Activated CD8-positive, alpha-beta memory T cell treated with anti-CD3 and anti-CD28 coated beads for 24 hours (primary cell): ENCODE measurements at regions not wholly inside any gene's neighbourhood (a gene's known extent, or its start where the extent isn't known, plus 50 kb on each side); places are given as distances from the start of the nearest gene placed in this dataset.
"Not testable (repeated sequence)": the region's sequence is repeated elsewhere in the genome, so short reads cannot be mapped to it uniquely, and the experiment has no call there.

Experiments used
- DNase-seq: peaks from one replicate; pipeline ENCODE4 v3.0.0-alpha.2; 2020

DNA sequence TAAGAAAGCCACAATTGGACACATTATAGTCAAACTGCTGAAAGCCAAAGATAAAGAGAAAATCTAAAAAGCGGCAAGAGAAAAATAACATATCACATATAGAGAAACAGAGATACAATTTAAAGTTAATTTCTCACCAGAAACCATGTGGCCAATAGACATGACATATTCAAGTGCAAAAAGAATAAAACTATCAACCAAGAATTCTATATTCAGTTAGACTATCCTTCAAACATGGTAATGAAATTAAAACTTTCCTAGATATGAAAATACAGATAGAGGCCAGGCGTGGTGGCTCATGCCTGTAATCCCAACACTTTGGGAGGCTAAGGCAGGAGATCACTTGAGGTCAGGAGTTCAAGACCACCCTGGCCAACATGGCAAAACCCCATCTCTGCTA lies 129.1 kb upstream of the RNF32 start:
- no peak for DNase-seq

DNA sequence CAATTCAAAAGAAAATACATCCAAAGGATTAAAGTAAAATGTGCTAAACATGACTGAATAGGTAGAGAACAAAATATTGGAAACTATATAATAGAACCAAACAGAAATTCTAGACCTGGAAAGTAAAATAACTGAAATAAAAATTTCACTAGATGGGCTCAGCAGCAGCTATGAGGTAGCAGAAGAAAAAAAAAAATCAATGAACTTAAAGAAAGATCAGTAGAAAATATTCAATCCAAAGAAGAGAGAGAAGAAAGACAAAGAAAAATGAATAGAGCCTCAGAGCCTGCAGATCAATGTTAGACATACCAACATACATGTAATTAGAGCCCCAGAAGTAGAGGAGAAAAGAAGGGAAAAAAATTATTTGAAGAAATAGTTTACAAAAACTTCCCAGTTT lies 129.6 kb upstream of the RNF32 start:
- no peak for DNase-seq

DNA sequence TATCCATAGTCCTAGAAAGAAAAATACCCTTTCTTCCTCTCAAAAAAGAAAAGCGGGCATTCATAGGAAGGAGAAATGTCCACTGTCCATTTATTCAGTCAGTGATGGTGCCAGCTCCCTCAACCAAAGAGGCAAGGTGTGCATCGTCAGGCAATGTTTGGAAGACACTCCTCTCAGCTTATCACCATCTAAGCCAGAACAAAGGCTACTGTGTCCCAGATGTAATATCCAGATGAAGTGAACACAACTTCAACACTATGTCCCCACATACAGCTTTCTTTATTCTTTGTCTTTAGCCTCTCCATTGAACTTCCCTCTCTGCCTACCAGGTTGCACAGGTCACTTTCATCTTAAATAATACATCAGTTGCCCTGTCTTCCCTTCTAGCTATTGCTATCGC lies 131.4 kb upstream of the RNF32 start:
- DNase-seq: no peak

DNA sequence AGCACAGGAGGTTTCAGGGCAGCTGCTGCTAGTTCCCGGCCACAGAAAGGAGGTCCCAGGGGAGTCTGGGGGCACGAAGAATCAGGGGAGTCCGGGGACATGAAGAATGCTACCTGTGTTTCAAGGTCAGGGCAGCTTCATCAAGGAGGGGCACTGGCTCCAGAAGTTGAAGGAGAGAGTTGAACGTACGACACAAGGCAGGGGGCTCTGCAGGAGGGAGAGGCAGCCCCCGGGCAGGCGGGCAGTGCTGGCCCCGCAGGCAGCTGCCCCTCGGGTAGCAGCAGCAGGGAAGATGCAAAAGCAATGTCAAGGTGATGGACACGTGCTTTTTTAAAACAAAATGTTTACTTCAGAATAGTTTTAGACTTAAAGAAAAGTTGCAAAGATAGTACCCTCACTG lies 134.7 kb upstream of the RNF32 start:
- DNase-seq: no peak

DNA sequence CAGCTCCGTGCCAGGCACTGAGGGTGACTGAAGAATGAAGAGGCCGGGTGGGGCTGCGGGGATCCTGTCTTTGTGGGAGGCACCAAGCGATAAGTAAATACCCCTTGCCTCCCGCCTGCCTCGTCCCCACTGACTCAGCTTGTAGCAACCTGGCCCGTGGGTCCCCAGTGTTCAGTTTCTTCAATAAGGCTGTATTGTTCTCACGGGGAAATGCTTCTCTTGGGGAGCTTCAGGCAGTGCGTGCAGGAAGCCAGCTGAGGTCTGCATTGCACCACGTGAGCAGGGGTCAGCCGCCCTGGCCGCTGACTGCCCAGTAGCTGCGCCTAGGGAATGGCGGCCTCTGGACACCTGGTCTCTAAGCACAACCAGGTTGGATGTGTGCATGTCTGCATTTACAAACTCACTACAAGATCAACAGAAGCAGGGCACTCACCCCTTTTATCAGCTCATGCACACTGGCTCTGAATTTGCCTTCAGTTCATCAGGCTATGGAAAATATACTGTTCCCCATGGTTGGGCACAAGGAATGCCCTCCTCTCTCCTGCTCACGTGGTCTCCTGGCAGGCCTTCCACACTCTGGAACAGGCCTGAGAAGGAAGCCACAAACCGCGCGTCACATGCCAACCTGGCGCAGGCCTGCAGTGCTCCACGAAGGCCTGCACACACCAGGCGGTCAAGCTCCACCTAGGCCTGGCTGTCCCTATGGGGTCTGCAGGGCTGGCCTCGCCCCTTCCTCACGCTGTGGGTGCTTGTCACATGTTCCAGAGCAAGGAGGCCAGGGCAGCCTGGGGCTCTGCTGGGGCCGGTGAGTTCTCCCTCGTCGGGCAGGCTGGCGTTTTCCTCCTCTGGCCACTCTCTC lies 135.7 kb upstream of the RNF32 start:
- DNase-seq: no peak

DNA sequence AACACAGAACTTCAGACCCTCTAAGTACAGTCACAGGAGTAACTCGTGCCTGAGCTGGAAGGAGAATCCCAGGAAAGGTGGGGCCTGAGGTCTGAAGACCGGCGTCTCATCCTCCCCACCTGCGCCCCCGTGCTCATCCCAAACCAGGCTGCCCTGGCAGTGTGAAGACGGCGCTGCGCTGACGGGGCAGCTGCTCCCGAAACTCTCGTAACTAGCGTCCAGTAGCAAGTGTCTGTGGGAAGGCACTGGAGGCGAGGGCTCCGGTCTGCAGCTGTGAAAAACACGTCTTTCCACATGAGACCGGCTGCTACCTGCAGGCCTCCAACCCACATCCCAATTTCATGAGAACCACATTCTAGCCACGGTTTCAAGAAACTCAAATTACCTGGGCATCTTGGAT lies 136.6 kb upstream of the RNF32 start:
- no peak for DNase-seq

DNA sequence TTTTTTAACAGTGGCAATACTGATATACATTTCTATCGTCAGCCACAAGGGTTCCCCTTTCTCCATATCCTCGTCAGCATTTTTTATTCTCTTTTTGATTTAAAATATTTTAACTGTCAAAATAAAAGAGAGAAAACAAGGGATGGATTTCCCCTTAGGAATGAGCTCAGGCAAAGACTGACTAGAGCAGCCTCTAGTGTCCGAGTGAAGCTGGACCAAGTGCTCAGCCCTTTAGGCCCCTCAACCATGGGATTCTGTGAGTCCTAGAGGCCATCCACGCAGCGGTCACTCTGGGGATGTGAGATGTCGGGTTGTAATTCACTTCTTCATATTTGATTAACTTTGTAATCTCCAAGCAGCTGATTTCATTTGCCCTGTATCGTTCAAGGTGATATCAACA lies 137.4 kb upstream of the RNF32 start:
- DNase-seq: no peak

DNA sequence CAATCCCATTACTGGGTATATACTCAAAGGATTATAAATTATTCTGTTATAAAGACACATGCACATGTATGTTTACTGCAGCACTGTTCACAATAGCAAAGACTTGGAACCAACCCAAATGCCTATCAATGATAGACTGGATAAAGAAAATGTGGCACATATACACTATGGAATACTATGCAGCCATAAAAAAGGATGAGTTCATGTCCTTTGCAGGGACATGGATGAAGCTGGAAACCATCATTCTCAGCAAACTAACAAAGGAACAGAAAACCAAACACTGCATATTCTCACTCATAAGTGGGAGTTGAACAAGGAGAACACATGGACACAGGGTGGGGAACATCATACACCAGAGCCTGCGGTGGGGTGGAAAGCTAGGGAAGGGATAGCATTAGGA lies 138.8 kb upstream of the RNF32 start:
- not testable (repeated sequence) for DNase-seq

DNA sequence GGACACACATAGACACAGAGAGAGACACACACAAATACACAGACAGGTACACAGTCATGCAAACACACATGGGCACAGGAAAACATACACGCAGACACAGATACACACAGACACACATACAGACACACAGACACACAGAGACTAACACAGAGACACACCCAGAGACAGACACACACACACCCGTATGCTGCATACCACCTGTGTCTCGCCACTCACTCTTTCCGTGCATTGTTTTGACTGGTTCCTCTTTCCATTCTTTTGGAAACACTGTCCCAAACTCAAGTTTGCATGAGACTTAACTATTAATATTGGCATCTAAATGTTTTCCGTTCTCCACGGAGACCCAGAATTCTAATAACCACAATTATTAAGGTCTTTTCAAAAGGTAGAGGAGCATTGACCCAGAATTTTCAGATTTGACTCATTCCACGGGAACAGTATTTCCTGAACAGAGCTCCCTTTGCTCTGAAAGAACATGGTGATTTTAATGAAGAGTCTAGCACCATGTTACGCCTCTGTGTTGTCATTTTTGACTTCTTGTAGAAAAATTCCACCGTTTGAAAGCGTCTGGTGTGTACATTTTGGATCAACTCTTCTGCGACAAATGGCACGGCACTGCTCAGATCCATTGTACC lies 141.2 kb upstream of the RNF32 start:
- no peak for DNase-seq

DNA sequence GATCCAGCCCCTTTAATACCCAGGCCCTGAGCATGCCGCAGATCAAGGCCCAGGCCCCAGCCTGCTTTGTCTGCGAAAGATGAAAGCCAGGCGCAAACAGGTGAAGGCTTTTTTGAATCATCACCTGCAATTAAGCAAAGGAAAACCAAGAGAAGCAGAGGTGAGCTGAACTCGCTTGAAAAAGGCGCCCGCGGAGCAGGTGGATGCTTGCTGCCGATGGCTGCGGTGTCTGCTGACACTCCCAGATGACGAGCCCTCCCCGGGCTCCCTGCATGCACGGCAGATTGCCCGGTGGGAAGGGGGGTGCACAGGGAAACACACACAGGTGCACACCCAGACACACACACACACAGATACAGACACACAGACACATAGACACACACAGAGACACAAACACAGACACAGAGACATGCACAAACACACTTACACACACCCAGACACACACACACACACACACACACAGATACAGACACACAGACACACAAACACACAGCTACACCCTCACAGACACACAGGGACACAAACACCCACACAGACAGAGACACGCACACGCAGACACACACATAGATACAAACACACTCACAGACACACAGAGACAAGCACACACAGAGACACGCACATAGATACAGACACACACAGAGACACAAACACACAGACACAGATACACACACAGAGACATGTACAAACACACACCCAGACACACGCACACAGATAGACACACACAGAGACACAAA lies 142.6 kb upstream of the RNF32 start:
- no peak for DNase-seq

DNA sequence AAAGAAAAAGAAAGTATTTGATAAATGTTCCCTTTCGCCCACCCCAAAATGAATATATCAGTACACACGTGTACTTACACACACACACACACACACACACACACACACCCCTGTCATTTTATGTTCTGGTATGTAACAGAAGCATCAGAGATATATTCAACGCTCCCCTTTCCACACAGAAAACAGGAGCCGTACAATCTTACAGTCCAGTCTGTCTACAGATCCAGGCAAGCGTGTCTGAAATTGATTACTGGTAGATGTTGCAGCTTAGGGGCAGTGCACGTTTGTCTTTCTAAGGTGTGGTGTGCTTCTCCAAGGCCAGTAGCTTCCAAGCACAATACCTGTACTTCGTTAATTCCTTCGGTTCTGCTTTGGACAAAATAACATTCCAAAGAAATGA lies 143.7 kb upstream of the RNF32 start:
- DNase-seq: no peak

DNA sequence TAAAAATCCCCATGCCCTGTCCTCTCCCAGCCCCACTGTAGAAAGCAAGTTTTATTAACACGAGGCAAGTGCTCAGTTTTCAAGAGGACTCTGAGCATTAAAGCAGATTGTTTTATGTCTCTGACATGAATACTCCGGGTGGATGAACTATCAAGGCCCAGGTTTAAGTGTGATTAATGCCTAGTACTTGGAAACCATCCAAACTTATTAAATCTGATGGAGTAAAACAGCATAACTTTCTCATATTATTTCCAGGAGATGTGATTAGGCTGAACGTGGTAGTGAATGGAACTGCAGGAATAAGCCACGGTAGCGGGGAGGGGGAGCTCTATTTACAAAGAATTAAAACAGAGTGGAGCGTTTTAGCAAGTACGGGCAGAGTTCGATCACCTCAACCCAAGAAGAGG lies 144.2 kb upstream of the RNF32 start:
- no peak for DNase-seq

DNA sequence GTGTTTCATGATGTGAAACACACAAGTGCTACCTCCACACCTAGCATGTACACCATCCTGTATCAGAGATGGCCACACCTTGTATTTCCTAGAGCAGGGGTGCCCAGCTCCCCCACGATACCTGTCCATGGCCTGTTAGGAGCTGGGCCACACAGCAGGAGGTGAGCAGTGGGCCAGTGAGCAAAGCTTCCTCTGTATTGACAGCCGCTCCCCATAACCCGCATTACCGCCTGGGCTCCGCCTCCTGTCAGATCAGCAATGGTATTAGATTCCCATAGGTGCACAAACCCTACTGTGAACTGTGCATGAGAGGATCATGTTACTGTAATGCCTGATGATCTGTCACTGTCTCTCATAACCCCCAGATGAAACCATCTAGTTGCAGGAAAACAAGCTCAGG lies 145.6 kb upstream of the RNF32 start:
- no peak for DNase-seq

DNA sequence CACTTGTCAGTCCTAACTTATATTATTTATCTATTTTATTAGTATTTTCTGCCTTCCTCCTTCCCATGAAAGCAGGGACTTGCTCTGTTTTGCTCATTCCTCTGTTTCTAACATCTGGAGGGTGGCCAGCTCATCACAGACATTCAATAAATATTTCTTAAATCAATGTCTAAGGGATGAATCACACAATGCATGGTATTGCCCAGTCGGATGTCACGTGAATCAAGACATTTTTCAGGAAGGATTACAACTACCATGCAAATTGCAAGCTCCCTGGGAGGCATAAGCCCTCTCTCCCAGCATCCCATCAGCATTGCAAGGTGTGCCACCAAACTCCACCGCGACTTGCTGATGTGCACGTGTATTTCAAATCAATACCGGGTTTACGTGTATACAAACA lies 146.6 kb upstream of the RNF32 start:
- no peak for DNase-seq

DNA sequence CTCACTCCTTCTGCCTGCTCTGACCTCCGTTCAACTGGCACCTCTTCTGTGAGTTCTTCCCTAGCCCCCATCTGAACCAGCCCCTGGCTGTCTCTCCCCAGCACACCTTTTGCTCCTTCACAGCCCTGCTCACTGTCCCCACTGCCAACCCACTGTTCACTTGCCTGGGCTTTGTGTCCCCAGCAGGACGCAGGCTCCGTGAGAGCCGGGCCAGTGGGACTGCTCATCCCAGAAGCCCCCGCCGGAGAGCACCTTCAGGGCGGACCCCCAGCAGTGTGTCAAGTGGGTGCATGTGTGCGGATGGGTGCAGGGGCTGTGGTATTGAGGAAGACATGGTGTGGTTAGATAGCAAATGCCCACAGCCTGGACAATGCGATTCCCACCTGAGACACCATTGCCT lies 148.4 kb upstream of the RNF32 start:
- no peak for DNase-seq

DNA sequence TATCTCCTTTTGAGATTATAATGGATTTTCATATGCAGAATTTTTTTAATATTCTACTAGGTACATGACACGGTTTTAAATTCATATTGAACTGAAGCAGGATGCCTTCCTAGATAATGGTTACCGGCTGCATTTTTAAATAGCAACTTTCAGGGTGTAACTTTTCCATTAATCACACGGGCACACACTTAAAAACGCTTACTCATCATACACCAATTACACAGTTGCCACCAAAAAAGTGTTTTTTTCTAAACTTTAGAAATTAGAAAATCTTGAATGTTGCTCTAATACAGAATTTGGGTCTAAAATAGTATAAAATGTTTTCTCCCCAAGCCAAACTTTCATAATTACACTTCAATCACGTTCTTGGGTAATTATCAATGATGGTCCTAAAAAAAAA lies 149.1 kb upstream of the RNF32 start:
- DNase-seq: no peak

DNA sequence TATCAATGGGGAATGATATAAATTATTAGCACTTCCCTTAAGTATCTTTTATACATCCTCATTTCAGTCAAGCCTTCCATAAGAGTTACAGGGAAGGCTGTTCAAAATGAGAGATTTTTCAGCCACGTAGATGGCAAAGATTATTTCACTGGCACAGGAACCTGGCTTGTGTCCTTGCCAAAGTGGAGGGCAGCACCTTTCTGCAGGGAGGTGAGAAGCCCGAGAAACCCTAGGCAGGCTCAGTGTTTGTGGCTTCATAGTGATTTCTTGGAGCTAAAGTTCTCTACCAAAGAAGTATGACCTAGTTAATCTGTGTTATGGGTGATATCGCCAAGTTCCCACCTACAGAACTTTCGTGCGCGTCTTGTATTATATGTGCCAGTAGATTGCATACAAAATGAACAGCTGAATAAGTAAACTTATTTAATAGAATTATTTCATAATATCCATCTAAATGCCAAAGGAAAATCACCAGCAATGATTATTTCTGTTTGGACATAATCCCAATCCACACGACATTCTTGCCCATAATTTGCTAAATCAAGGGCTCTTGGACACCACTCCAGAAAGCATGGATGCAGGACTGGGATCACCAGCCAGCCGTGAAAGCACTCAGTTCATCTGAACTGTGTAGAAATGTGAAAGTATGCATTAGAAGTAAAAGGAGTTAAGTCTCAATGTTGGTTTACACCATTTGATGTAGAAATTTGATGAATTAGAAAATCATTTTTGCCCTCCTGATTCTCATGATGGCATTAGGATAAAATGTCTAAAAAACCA lies 150.4 kb upstream of the RNF32 start:
- DNase-seq: no peak

DNA sequence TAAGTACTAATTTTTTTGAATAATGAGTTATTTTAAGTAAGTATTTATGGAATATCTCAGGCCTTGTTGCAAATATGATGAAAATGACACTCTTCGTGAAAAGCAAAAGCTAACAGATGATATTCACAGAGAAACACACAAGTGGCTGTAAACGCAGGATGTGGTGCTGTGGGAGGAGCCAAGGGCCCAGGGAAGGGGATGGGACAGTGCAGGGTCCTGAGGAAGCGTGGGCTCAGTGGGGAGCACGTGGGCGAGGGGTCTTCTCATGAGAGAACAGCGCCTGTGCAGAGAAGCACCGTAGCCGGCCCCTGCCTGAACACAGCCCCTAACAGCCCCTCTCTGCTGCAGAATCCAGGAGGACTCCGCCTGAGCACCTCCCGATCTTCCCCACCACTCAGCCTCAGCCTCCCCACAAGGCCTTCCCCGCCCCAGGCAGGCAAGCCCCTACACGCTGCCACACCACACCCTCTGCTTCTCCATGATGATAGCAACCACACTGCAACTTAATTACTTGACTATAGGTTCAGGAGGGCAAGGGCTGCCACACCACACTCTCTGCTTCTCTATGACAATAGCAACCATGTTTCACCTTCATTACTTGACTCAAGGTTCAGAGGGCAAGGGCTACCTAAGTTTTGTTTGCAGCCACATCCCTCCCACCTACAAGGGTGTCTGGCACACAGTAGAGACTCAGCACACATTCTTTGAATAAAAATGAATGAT lies 152.6 kb upstream of the RNF32 start:
- DNase-seq: no peak

DNA sequence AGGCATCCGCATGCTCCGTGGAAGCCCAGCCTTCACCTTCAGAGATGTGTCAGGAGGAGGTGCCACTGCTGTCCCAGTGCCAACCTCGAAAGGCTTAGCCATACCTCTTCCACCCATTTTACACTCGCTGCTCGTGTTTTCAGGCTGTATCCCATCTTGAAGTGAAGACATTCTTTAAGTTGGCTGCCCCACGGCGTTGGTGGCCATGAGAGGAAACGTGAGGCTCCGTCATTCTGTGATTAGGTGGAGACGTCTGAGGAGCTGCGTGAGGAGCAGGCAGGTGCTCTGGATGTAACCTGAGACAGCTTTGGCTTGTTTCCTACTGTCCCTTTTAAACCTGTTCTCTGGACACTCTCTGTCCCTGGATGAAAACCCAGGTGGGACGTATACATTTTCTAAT lies 159.9 kb upstream of the RNF32 start:
- no peak for DNase-seq

DNA sequence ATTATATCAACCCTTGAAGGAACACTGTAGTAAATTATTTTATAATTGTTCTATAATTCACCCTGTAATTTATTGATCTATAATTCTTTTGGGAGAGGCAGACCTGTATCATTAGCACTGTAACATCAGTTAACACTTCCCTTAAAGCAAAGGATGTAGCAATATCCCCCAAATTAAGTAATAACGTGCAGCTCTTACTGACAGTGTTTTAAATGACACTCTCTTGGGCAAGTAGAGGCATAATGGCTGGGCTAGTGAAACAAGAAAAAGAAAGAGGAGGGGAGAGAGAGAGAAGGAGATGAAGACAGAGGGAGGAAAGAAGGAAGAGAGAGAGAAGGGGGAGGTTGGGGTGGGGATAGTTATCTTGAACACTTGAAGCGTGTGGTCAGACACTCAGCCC lies 161.0 kb upstream of the RNF32 start:
- DNase-seq: no peak

DNA sequence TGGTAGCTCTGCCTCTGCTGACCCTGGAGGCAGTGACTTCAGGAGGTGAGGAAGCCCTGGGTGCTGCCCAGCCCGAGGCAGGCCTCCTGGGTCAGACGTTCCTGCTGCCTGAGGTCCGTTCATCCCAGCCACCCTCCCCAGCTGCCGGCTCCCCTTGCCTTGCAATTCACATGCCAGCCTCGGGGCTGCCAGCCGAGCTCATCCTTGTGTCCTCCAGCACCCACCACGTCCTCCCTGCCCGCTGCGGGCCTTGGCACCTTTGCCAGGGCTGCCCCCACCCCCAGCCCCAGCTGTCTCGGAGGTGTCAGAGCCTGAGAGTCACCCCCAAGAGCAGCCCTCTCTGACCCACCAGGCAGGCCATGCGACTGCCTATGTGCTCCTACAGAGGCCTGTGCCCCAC lies 162.1 kb upstream of the RNF32 start:
- DNase-seq: no peak

DNA sequence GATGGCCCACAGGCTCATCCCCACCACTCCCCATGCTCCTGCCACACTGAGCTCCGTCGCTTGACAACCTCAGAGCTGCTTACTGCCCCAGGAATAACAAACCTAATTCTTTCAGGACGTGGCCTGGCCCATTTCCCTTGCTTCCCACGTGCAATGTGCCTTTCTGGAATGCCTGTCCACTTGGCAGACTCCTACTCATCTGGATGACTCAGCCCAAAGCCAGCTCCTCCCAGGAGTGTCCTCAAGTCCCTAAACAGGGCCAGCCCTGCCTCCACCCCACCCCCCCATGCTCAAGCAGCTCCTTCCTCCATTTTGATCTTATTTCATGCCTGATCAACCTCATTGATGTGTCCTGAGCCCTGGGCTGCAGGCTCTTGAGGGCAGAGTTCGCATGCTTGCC lies 164.9 kb upstream of the RNF32 start:
- DNase-seq: no peak

DNA sequence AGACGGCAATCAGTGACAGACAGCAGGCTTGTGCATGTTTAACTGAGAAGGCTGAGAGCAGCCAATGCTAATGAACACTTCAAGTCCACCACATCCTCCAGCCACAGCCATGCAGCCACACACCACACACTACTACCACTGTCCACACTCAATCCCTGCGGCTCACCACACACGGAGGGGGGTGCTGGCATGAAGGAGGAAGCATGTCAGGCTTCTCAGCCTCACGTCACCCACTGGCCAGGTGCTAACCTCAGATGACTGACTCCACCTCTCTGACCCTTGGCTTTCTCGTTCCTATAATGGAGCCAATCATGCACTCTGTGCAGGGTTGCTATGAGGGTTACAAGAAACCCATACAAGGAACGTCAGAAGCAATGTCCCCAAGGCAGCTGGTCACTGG lies 165.4 kb upstream of the RNF32 start:
- no peak for DNase-seq
